Upper lobe of right lung (tissue), 1 donor: ENCODE measurements at regions not wholly inside any gene's neighbourhood (a gene's known extent, or its start where the extent isn't known, plus 50 kb on each side); places are given as distances from the start of the nearest gene placed in this dataset.
"Not testable (repeated sequence)": the region's sequence is repeated elsewhere in the genome, so short reads cannot be mapped to it uniquely, and the experiment has no call there.

ENCODE experiments used
- ATAC-seq: fragments of 200-7000 bp; cut with Tn5 transposase; one replicate; pipeline ENCODE4 v1.9.1; 2020; ENCODE audit warnings: mild to moderate bottlenecking, moderate library complexity
- DNase-seq: peaks from one replicate; pipeline ENCODE4 v3.0.0-alpha.2; 2020
- H3K27ac ChIP-seq: fragments of 200-600 bp; one replicate; pipeline ENCODE4 v1.8.0; 2022
- H3K27me3 ChIP-seq: fragments of 200-600 bp; one replicate; pipeline ENCODE4 v1.8.0; 2022; ENCODE audit warnings: mild to moderate bottlenecking
- H3K36me3 ChIP-seq: fragments of 200-600 bp; one replicate; pipeline ENCODE4 v1.8.0; 2022
- H3K4me1 ChIP-seq: fragments of 200-600 bp; one replicate; pipeline ENCODE4 v1.8.0; 2022
- H3K4me3 ChIP-seq: fragments of 200-600 bp; one replicate; pipeline ENCODE4 v1.8.0; 2022; ENCODE audit warnings: mild to moderate bottlenecking
- H3K9me3 ChIP-seq: fragments of 200-600 bp; one replicate; pipeline ENCODE4 v1.8.0; 2022
- intact Hi-C: fragments of 100-400 bp; cut with DNase I; formaldehyde crosslinking; loops from one replicate; pipeline ENCODE4 v1.11.0; 2022
- TF ChIP-seq, protein P1 (sequence below): fragments of 200-600 bp; IDR thresholded peaks from one replicate; pipeline ENCODE4 v1.8.0; 2022; ENCODE audit warnings: antibody characterized with exemption
- donor health status: DM: no; HTN: yes; CAD: no; lungs with severe emphysema.

DNA sequence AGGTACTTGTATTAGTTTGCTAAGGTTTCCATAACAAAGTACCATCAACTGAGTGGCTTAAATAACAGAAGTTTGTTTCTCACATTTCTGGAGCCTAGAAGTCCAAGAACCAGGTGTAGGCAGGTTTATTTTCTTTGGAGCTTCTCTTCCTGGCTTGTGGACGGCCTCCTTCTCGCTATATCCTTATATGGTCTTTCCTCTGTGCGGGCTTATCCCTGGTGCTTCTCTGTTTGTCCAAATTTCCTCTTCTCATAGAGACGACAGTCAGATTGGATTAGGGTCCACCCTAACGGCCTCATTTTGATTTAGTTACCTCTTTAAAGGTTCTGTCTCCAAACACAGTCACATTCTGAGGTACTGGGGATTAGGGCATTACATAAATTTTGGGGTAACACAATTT, 88.3 kb downstream of the RMI1 start:
- no peak overlapping the region for H3K27ac ChIP-seq
- no peak for ATAC-seq
- H3K36me3 ChIP-seq, result no peaks in the 10 kb centered on the region
- DNase-seq, result no peak
- H3K4me1 ChIP-seq, result no peaks in the 10 kb centered on the region
- intact Hi-C loops, result no loop called here
- TF ChIP-seq, protein P1, sequence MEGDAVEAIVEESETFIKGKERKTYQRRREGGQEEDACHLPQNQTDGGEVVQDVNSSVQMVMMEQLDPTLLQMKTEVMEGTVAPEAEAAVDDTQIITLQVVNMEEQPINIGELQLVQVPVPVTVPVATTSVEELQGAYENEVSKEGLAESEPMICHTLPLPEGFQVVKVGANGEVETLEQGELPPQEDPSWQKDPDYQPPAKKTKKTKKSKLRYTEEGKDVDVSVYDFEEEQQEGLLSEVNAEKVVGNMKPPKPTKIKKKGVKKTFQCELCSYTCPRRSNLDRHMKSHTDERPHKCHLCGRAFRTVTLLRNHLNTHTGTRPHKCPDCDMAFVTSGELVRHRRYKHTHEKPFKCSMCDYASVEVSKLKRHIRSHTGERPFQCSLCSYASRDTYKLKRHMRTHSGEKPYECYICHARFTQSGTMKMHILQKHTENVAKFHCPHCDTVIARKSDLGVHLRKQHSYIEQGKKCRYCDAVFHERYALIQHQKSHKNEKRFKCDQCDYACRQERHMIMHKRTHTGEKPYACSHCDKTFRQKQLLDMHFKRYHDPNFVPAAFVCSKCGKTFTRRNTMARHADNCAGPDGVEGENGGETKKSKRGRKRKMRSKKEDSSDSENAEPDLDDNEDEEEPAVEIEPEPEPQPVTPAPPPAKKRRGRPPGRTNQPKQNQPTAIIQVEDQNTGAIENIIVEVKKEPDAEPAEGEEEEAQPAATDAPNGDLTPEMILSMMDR, result no peak
- H3K4me3 ChIP-seq, result no peak overlapping the region
- H3K27me3 ChIP-seq, result no peaks in the 10 kb centered on the region
- H3K9me3 ChIP-seq, result no peaks in the 10 kb centered on the region

DNA sequence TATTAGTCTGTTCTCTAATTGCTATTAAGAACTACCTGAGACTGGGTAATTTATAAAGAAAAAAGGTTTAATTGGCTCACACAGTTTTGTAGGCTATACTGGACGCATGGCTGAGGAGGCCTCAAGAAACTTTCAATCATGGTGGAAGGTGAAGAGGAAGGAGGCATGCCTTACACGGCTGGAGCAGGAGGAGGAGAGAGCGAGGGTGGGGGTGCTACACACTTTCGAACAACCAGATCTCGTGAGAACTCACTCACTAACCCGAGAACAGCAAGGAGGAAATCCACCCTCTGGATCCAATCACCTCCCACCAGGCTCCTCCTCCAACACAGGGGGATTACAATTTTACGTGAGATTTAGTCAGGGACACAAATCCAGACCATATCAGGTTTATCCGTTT, 90.0 kb downstream of the RMI1 start:
- Histone ChIP-seq H3K4me3 (no peak overlapping the region), H3K27ac (no peak overlapping the region), H3K27me3 (no peaks in the 10 kb centered on the region), H3K36me3 (no peaks in the 10 kb centered on the region), H3K9me3 (no peaks in the 10 kb centered on the region), H3K4me1 (no peaks in the 10 kb centered on the region)
- ATAC-seq (no peak), DNase-seq (no peak)
- TF ChIP-seq, protein P1, result no peak
- intact Hi-C loops, result no loop called here

DNA sequence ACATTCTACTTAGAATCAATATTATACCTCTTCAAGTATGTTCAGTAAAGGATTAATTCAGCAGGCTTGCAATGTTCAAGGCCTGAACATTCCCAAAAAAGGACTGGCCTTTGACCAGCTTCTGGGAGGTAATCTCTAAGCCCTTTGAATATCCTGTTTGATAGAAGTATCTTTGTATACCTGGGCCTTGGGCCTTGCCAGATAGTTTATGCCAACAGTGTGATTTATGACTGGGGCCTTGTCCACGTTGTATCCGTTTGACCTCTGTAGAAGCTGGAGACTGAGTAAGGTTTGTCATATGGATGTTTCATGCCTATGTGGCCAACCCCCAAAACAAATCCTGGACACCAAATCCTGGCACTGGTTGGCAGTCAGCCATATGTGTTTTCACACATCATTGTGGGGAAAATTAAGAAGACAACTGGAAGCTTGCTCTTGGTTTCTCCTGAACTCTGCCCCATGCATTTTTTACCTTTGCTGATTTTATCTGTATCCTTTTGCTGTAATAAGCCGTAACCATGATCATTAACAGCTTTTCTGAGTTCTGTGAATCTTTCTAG, 92.1 kb downstream of the RMI1 start:
- ATAC-seq, result no peak
- H3K27me3 ChIP-seq, result no peaks in the 10 kb centered on the region

DNA sequence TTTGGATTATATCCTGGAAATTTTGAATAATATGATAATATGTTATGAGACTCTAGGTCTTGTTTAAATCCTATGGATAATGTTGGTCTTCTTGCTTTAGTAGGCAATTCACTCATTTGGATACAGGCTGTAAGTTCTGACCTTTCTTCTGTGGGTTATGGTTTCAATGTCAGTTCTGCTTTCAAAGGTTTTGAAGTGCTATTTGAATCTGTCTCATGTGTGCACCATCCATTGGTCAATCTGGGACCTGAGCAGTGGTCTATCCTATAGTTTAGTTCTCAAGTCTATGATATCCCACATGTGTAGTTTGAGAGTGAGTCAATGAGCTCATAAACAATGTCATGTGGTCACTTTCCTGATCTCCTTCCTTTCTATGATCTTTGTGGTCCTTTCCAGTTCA, 94.4 kb downstream of the RMI1 start:
- peaks cover 3% of the 10 kb centered on the region for H3K4me1 ChIP-seq
- H3K27me3 ChIP-seq, result no peaks in the 10 kb centered on the region
- ATAC-seq (no peak), DNase-seq (no peak)
- H3K36me3 ChIP-seq, result no peaks in the 10 kb centered on the region
- intact Hi-C loops, result no loop called here
- no peak overlapping the region for H3K27ac ChIP-seq
- no peak overlapping the region for H3K4me3 ChIP-seq
- TF ChIP-seq, protein P1, result no peak
- H3K9me3 ChIP-seq, result no peaks in the 10 kb centered on the region

More for the DNA sequence above, 92.1 kb downstream of the RMI1 start:
- Histone ChIP-seq H3K4me3 (no peak overlapping the region), H3K4me1 (no peaks in the 10 kb centered on the region), H3K9me3 (no peaks in the 10 kb centered on the region), H3K36me3 (no peaks in the 10 kb centered on the region), H3K27ac (no peak overlapping the region)
- DNase-seq, result no peak
- intact Hi-C loops, result no loop called here
- TF ChIP-seq, protein P1, result no peak

DNA sequence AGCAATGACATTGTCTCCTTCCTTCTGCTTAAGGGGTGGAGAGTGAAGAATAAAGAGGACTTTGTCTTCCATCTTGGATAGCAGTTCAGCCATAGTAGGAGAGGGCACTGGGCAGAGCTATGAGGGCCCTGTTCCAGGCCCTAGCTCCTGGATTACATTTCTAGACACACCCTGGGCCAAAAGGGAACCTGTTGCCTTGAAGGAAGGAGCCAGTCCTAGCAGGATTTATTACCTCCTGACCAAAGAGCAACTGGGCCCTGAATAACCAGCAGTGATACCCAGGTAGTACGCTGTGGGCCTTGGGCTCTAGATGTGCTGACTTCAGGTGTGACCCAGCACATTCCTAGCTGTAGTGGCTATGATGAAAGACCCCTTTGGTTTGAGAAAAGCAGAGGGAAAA, 95.8 kb downstream of the RMI1 start:
- intact Hi-C loops, result no loop called here
- no peak for ATAC-seq
- H3K9me3 ChIP-seq, result no peaks in the 10 kb centered on the region
- peaks cover 3% of the 10 kb centered on the region for H3K4me1 ChIP-seq
- no peak overlapping the region for H3K27ac ChIP-seq
- TF ChIP-seq, protein P1, result no peak
- H3K36me3 ChIP-seq, result no peaks in the 10 kb centered on the region
- no peak overlapping the region for H3K4me3 ChIP-seq
- DNase-seq, result no peak
- H3K27me3 ChIP-seq, result no peaks in the 10 kb centered on the region

DNA sequence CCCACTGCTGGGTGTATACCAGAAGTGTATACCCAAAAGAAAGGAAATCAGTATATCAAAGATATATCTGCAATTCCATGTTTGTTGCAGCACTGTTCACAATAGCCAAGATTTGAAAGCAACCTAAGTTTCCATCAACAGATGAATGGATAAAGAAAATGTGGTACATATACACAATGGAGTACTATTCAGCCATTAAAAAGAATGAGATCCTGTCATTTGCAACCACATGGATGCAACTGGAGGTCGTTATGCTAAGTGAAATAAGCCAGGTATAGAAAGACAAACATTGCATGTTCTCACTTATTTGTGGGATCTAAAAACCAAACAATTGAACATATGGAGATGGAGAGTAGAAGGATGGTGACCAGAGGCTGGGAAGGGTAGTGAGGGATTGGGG, 97.2 kb downstream of the RMI1 start:
- H3K27me3 ChIP-seq, H3K9me3 ChIP-seq, ATAC-seq, H3K36me3 ChIP-seq, H3K4me3 ChIP-seq, H3K4me1 ChIP-seq, H3K27ac ChIP-seq, intact Hi-C loops, DNase-seq: not testable (repeated sequence)
